WTC11 (cell line): ENCODE measurements at regions not wholly inside any gene's neighbourhood (a gene's known extent, or its start where the extent isn't known, plus 50 kb on each side); places are given as distances from the start of the nearest gene placed in this dataset.
A peak's percentile ranks its signal among the peaks of the same experiment; 100 is the strongest.

Source experiments
- ATAC-seq: fragments of 200-7000 bp; cut with Tn5 transposase; 2 replicates; pipeline ENCODE4 v1.10.0; 2021; ENCODE audit warnings: mild to moderate bottlenecking, moderate library complexity
- CTCF ChIA-PET: fragments of 300-600 bp; sonication (Branson Sonifier 250); formaldehyde crosslinking; loops from one replicate; lab custom pipeline; 2021; ENCODE audit warnings: antibody characterized with exemption; lab: Charles Lee
- POLR2A ChIA-PET: fragments of 350-600 bp; sonication (Branson Sonifier 250); formaldehyde crosslinking; loops from one replicate; lab custom pipeline; 2021; ENCODE audit warnings: antibody characterized with exemption; lab: Charles Lee
- DNase-seq: peaks from one replicate; pipeline ENCODE4 v3.0.0; 2021; ENCODE audit warnings: low spot score
- H3K27ac Mint-ChIP-seq: 2 replicates; pipeline ENCODE4 v1.8.0; 2021; ENCODE audit warnings: mixed read lengths
- H3K27me3 Mint-ChIP-seq: 2 replicates; pipeline ENCODE4 v1.8.0; 2021; ENCODE audit warnings: low read depth, mild to moderate bottlenecking, moderate library complexity, mixed read lengths
- H3K36me3 Mint-ChIP-seq: 2 replicates; pipeline ENCODE4 v1.8.0; 2021; ENCODE audit warnings: mixed read lengths
- H3K4me1 Mint-ChIP-seq: 2 replicates; pipeline ENCODE4 v1.8.0; 2022; ENCODE audit warnings: mixed read lengths
- H3K4me3 Mint-ChIP-seq: 2 replicates; pipeline ENCODE4 v1.8.0; 2021; ENCODE audit warnings: mild to moderate bottlenecking, moderate library complexity, mixed read lengths
- H3K9me3 Mint-ChIP-seq: 2 replicates; pipeline ENCODE4 v1.8.0; 2021; ENCODE audit warnings: mixed read lengths
- ATF1 ChIP-seq: sonication (generic); formaldehyde crosslinking; IDR thresholded peaks from 2 replicates; pipeline ENCODE4 v1.8.1; 2023; ENCODE audit warnings: mild to moderate bottlenecking, moderate library complexity, missing genetic modification reagents
- JAZF1 ChIP-seq: fragments of 250-450 bp; sonication (Bioruptor Pico); IDR thresholded peaks from 2 replicates; pipeline ENCODE4 v1.9.0; 2021; ENCODE audit warnings: moderate library complexity, mild to moderate bottlenecking, inconsistent platforms
- NFYB ChIP-seq: sonication (generic); formaldehyde crosslinking; conservative IDR thresholded peaks from 2 replicates; pipeline ENCODE4 v1.8.0; 2022; ENCODE audit warnings: low read depth, missing genetic modification reagents
- RORB ChIP-seq: fragments of 250-450 bp; sonication (Bioruptor Pico); IDR thresholded peaks from 2 replicates; pipeline ENCODE4 v1.9.0; 2021; ENCODE audit warnings: mild to moderate bottlenecking
- SMAD4 ChIP-seq: sonication (generic); formaldehyde crosslinking; IDR thresholded peaks from 2 replicates; pipeline ENCODE4 v1.8.0; 2022; ENCODE audit warnings: mild to moderate bottlenecking, missing genetic modification reagents
- SOX15 ChIP-seq: fragments of 250-450 bp; sonication (Bioruptor Pico); IDR thresholded peaks from 2 replicates; pipeline ENCODE4 v1.9.0; 2021; ENCODE audit warnings: mild to moderate bottlenecking
- TEAD1 ChIP-seq: sonication (generic); formaldehyde crosslinking; IDR thresholded peaks from 2 replicates; pipeline ENCODE4 v1.8.0; 2022; ENCODE audit warnings: mild to moderate bottlenecking, missing genetic modification reagents
- ZNF232 ChIP-seq: sonication (generic); formaldehyde crosslinking; IDR thresholded peaks from 2 replicates; pipeline ENCODE4 v1.8.0; 2022; ENCODE audit warnings: mild to moderate bottlenecking, missing genetic modification reagents
- ZNF263 ChIP-seq: sonication (generic); formaldehyde crosslinking; IDR thresholded peaks from 2 replicates; pipeline ENCODE4 v1.8.1; 2022; ENCODE audit warnings: low read depth, mild to moderate bottlenecking, moderate library complexity, missing genetic modification reagents
- ZNF317 ChIP-seq: sonication (generic); formaldehyde crosslinking; IDR thresholded peaks from 2 replicates; pipeline ENCODE4 v1.8.1; 2023; ENCODE audit warnings: low read depth, mild to moderate bottlenecking, moderate library complexity, missing genetic modification reagents, borderline replicate concordance
- TF ChIP-seq, protein P1 (sequence below): sonication (generic); formaldehyde crosslinking; IDR thresholded peaks from 2 replicates; pipeline ENCODE4 v1.8.1; 2023; ENCODE audit warnings: mild to moderate bottlenecking, missing genetic modification reagents
- TF ChIP-seq, protein P2 (sequence below): sonication (generic); formaldehyde crosslinking; IDR thresholded peaks from 2 replicates; pipeline ENCODE4 v1.8.1; 2023; ENCODE audit warnings: mild to moderate bottlenecking, missing genetic modification reagents, moderate library complexity
- TF ChIP-seq, protein P3 (sequence below): sonication (generic); formaldehyde crosslinking; IDR thresholded peaks from 2 replicates; pipeline ENCODE4 v1.8.1; 2022; ENCODE audit warnings: missing genetic modification reagents, borderline replicate concordance
- TF ChIP-seq, protein P4 (sequence below): sonication (generic); formaldehyde crosslinking; IDR thresholded peaks from 2 replicates; pipeline ENCODE4 v1.8.1; 2022; ENCODE audit warnings: low read depth, missing genetic modification reagents, borderline replicate concordance
- TF ChIP-seq, protein P5 (sequence below): sonication (generic); formaldehyde crosslinking; conservative IDR thresholded peaks from 2 replicates; pipeline ENCODE4 v1.8.1; 2023; ENCODE audit warnings: mild to moderate bottlenecking, low read depth, missing genetic modification reagents, moderate library complexity
- TF ChIP-seq, protein P6 (sequence below): sonication (generic); formaldehyde crosslinking; IDR thresholded peaks from 2 replicates; pipeline ENCODE4 v1.8.1; 2023; ENCODE audit warnings: mild to moderate bottlenecking, missing genetic modification reagents, moderate library complexity
- TF ChIP-seq, protein P7 (sequence below): sonication (generic); formaldehyde crosslinking; IDR thresholded peaks from 2 replicates; pipeline ENCODE4 v1.8.0; 2022; ENCODE audit warnings: mild to moderate bottlenecking, missing genetic modification reagents

DNA sequence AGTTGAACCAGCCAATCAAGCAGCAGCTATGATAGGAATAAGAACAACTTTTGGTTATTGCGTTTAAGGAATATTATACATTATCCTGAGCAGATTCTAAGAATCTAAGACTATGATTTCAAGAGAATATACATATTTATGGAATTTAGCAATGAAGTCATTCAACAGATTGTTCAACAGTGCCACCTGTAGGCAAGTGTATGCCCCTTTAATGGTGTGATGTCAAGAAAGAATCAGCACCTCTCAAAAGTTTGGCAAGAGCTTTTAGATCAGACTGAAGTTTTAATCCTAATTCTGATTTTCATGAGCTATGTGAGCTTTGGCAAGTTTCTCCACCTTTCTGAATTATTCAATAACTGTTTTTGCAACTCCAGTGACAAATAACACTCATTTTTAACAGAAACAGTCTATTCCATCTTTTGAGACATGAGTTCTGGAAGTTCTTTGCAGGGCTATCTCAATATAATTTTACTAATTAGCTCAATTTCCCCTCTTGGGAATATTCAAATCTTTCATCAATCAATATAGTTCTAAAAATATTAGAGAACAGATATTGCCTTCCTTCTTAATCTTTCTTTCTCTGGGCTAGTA lies 474.3 kb upstream of the TOM1L1 start:
- Mint-ChIP-seq H3K36me3 (peaks cover 44% of the 10 kb centered on the region), H3K27me3 (no peaks in the 10 kb centered on the region; the same call in 1 of the 2 replicates), H3K4me1 (peaks cover 15% of the 10 kb centered on the region), H3K9me3 (peaks cover 54% of the 10 kb centered on the region), H3K27ac (no peak overlapping the region), H3K4me3 (no peak overlapping the region)
- no peak for ATAC-seq
- CTCF ChIA-PET = interaction anchor here (0.7 to 0.8 kb wide), 2 partner anchors 126 to 170 kb away, joined by 3 to 5 read pairs; no protein-coding TSS in a partner anchor
- no peak for DNase-seq
- POLR2A ChIA-PET = no interaction called here
- TF ChIP-seq SOX15 (CRISPR knock-in tag) (no peak), SMAD4 (CRISPR knock-in tag) (no peak), JAZF1 (no peak), ZNF232 (CRISPR knock-in tag) (no peak), NFYB (no peak), TEAD1 (CRISPR knock-in tag) (no peak), RORB (CRISPR knock-in tag) (no peak), ZNF317 (CRISPR knock-in tag) (no peak)
- TF ChIP-seq, protein P1, sequence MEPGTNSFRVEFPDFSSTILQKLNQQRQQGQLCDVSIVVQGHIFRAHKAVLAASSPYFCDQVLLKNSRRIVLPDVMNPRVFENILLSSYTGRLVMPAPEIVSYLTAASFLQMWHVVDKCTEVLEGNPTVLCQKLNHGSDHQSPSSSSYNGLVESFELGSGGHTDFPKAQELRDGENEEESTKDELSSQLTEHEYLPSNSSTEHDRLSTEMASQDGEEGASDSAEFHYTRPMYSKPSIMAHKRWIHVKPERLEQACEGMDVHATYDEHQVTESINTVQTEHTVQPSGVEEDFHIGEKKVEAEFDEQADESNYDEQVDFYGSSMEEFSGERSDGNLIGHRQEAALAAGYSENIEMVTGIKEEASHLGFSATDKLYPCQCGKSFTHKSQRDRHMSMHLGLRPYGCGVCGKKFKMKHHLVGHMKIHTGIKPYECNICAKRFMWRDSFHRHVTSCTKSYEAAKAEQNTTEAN = no peak
- TF ChIP-seq, protein P2, sequence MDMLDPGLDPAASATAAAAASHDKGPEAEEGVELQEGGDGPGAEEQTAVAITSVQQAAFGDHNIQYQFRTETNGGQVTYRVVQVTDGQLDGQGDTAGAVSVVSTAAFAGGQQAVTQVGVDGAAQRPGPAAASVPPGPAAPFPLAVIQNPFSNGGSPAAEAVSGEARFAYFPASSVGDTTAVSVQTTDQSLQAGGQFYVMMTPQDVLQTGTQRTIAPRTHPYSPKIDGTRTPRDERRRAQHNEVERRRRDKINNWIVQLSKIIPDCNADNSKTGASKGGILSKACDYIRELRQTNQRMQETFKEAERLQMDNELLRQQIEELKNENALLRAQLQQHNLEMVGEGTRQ (CRISPR knock-in tag) = no peak
- TF ChIP-seq, protein P3, sequence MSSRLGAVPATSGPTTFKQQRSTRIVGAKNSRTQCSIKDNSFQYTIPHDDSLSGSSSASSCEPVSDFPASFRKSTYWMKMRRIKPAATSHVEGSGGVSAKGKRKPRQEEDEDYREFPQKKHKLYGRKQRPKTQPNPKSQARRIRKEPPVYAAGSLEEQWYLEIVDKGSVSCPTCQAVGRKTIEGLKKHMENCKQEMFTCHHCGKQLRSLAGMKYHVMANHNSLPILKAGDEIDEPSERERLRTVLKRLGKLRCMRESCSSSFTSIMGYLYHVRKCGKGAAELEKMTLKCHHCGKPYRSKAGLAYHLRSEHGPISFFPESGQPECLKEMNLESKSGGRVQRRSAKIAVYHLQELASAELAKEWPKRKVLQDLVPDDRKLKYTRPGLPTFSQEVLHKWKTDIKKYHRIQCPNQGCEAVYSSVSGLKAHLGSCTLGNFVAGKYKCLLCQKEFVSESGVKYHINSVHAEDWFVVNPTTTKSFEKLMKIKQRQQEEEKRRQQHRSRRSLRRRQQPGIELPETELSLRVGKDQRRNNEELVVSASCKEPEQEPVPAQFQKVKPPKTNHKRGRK = no peak
- TF ChIP-seq, protein P4, sequence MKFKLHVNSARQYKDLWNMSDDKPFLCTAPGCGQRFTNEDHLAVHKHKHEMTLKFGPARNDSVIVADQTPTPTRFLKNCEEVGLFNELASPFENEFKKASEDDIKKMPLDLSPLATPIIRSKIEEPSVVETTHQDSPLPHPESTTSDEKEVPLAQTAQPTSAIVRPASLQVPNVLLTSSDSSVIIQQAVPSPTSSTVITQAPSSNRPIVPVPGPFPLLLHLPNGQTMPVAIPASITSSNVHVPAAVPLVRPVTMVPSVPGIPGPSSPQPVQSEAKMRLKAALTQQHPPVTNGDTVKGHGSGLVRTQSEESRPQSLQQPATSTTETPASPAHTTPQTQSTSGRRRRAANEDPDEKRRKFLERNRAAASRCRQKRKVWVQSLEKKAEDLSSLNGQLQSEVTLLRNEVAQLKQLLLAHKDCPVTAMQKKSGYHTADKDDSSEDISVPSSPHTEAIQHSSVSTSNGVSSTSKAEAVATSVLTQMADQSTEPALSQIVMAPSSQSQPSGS (CRISPR knock-in tag) = no peak
- TF ChIP-seq, protein P5, sequence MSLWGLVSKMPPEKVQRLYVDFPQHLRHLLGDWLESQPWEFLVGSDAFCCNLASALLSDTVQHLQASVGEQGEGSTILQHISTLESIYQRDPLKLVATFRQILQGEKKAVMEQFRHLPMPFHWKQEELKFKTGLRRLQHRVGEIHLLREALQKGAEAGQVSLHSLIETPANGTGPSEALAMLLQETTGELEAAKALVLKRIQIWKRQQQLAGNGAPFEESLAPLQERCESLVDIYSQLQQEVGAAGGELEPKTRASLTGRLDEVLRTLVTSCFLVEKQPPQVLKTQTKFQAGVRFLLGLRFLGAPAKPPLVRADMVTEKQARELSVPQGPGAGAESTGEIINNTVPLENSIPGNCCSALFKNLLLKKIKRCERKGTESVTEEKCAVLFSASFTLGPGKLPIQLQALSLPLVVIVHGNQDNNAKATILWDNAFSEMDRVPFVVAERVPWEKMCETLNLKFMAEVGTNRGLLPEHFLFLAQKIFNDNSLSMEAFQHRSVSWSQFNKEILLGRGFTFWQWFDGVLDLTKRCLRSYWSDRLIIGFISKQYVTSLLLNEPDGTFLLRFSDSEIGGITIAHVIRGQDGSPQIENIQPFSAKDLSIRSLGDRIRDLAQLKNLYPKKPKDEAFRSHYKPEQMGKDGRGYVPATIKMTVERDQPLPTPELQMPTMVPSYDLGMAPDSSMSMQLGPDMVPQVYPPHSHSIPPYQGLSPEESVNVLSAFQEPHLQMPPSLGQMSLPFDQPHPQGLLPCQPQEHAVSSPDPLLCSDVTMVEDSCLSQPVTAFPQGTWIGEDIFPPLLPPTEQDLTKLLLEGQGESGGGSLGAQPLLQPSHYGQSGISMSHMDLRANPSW = no peak
- TF ChIP-seq, protein P6, sequence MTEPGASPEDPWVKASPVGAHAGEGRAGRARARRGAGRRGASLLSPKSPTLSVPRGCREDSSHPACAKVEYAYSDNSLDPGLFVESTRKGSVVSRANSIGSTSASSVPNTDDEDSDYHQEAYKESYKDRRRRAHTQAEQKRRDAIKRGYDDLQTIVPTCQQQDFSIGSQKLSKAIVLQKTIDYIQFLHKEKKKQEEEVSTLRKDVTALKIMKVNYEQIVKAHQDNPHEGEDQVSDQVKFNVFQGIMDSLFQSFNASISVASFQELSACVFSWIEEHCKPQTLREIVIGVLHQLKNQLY (CRISPR knock-in tag) = no peak
- TF ChIP-seq, protein P7, sequence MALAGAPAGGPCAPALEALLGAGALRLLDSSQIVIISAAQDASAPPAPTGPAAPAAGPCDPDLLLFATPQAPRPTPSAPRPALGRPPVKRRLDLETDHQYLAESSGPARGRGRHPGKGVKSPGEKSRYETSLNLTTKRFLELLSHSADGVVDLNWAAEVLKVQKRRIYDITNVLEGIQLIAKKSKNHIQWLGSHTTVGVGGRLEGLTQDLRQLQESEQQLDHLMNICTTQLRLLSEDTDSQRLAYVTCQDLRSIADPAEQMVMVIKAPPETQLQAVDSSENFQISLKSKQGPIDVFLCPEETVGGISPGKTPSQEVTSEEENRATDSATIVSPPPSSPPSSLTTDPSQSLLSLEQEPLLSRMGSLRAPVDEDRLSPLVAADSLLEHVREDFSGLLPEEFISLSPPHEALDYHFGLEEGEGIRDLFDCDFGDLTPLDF = no peak

DNA sequence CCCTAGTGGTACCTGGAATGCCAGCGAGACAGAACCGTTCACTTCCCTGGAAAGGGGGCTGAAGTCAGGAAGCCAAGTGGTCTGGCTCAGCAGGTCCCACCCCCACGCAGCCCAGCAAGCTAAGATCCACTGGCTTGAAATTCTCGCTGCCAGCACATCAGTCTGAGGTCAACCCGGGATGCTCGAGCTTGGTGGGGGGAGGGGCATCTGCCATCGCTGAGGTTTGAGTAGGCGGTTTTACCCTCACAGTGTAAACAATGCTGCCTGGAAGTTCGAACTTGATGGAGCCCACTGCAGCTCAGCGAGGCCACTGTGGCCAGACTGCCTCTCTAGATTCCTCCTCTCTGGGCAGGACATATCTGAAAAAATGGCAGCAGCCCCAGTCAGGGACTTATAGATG lies 464.7 kb upstream of the TOM1L1 start:
- Mint-ChIP-seq H3K27me3 (no peaks in the 10 kb centered on the region; the same call in 1 of the 2 replicates), H3K27ac (no peak overlapping the region), H3K4me3 (no peak overlapping the region), H3K9me3 (peaks cover 64% of the 10 kb centered on the region), H3K36me3 (peaks cover 45% of the 10 kb centered on the region), H3K4me1 (no peaks in the 10 kb centered on the region)
- ATAC-seq (no peak), DNase-seq (peak; percentile 11)
- ChIA-PET POLR2A (no interaction called here), CTCF (no interaction called here)
- TF ChIP-seq ZNF263 = no peak
- TF ChIP-seq, protein P5 = no peak
- no peak for TF ChIP-seq ATF1 (CRISPR knock-in tag)
- TF ChIP-seq ZNF232 (CRISPR knock-in tag) = no peak
